GM23248 (cell line): ENCODE measurements at regions not wholly inside any gene's neighbourhood (a gene's known extent, or its start where the extent isn't known, plus 50 kb on each side); places are given as distances from the start of the nearest gene placed in this dataset.

ENCODE experiments used
- DNase-seq: peaks from one replicate; pipeline ENCODE4 v3.0.0-alpha.2; 2015
- H2AFZ ChIP-seq: fragments of 200-600 bp; sonication (generic); 2 replicates; pipeline ENCODE4 v1.6.1; 2016; ENCODE audit warnings: antibody characterized with exemption
- H3F3A ChIP-seq: fragments of 200-600 bp; sonication (generic); 2 replicates; pipeline ENCODE4 v1.6.1; 2016; ENCODE audit warnings: mild to moderate bottlenecking, antibody characterized with exemption, mixed run types; ENCODE audit not compliant: insufficient read depth
- H3K27ac ChIP-seq: fragments of 200-600 bp; sonication (generic); 2 replicates; pipeline ENCODE4 v1.5.1; 2016; ENCODE audit warnings: mild to moderate bottlenecking
- H3K27me3 ChIP-seq: fragments of 200-600 bp; sonication (generic); replicated peaks from 2 replicates; pipeline ENCODE4 v1.6.1; 2016; ENCODE audit warnings: mild to moderate bottlenecking; ENCODE audit not compliant: insufficient read depth
- H3K36me3 ChIP-seq: fragments of 200-600 bp; sonication (generic); 2 replicates; pipeline ENCODE4 v1.6.1; 2016; ENCODE audit warnings: low read depth, mild to moderate bottlenecking
- H3K4me1 ChIP-seq: fragments of 200-600 bp; sonication (generic); 2 replicates; pipeline ENCODE4 v1.6.1; 2016; ENCODE audit warnings: mild to moderate bottlenecking; ENCODE audit not compliant: insufficient read depth
- H3K4me2 ChIP-seq: fragments of 200-600 bp; sonication (generic); one replicate; pipeline ENCODE4 v1.6.1; 2016; ENCODE audit warnings: mild to moderate bottlenecking; ENCODE audit not compliant: unreplicated experiment
- H3K4me3 ChIP-seq: fragments of 200-600 bp; sonication (generic); 2 replicates; pipeline ENCODE4 v1.5.1; 2016; ENCODE audit warnings: mild to moderate bottlenecking
- H3K79me2 ChIP-seq: fragments of 200-600 bp; sonication (generic); 2 replicates; pipeline ENCODE4 v1.6.1; 2016; ENCODE audit warnings: mild to moderate bottlenecking; ENCODE audit not compliant: insufficient read depth
- H3K9ac ChIP-seq: fragments of 200-600 bp; sonication (generic); 2 replicates; pipeline ENCODE4 v1.6.1; 2016; ENCODE audit warnings: mild to moderate bottlenecking
- H3K9me2 ChIP-seq: fragments of 200-600 bp; sonication (generic); 2 replicates; pipeline ENCODE4 v1.6.1; 2016; ENCODE audit warnings: mixed run types, mild to moderate bottlenecking, moderate library complexity; ENCODE audit not compliant: insufficient read depth
- H3K9me3 ChIP-seq: fragments of 200-600 bp; sonication (generic); one replicate; pipeline ENCODE4 v1.6.1; 2017; ENCODE audit warnings: low read depth
- H4K20me1 ChIP-seq: fragments of 200-600 bp; sonication (generic); 2 replicates; pipeline ENCODE4 v1.6.0; 2016; ENCODE audit not compliant: insufficient read depth
- EZH2 ChIP-seq: fragments of 200-600 bp; sonication (generic); IDR thresholded peaks from 2 replicates; pipeline ENCODE4 v1.6.1; 2018; ENCODE audit warnings: antibody characterized with exemption, mild to moderate bottlenecking; ENCODE audit not compliant: insufficient read depth, poor library complexity, severe bottlenecking
- EZH2phosphoT487 ChIP-seq: fragments of 200-600 bp; sonication (generic); IDR thresholded peaks from 2 replicates; pipeline ENCODE4 v1.6.1; 2018; ENCODE audit warnings: antibody characterized with exemption, moderate library complexity, mild to moderate bottlenecking, low read depth; ENCODE audit not compliant: insufficient read depth
- WGBS, 2 experiments: methylation state at CpG; one replicate each; pipeline ENCODE4 v1.1.6; 2015 to 2017; ENCODE audit warnings: low lambda C conversion rate in 2 of 2, low coverage in 1 of 2; ENCODE audit errors: missing lambda C conversion rate in 2 of 2; 5-methylcytosine and 5-hydroxymethylcytosine counted together
- in situ Hi-C: fragments of 300-500 bp; cut with MboI; formaldehyde crosslinking; loops from 2 replicates; pipeline ENCODE4 v1.15.0; 2020

DNA sequence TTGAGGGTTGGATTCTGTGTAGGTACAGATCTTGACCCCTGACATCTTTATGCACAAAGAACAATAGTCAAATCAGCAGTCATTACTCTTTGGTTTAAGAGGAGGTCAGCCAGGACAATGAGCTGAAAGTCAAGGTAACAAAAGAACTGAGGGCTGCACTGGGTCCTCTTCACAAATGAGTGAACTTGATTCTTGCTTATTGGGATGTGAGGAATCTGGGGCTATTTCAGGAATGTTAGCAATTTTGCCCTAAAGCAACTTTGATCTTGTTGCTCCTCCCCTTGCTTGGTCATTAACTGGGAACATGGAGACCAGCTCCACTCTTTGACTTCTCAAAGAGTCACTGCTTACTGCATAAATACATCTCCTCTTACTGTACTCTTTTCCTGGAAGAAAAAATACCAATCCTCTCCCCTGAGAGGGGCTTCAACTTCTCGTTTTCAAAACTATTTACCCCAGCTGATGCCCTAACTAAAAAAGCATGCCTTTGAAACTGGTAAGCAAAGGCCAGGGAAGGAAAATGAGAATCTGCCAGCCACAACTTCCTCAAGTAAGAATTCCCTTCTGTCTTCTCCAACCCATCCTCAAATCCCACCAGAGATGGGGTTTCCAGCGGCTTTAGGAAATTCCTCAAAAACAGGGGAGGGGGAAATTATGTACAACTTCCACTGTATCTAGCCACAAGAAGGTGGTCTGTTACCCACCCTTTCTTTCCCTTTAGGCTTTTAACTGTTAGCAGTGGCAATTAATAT lies 368.3 kb downstream of the ENC1 start:
- Histone ChIP-seq H3K9me3 (no peaks in the 10 kb centered on the region), H3K9ac (no peak overlapping the region), H3K27me3 (no peaks in the 10 kb centered on the region), H3K27ac (peak overlapping the region; percentile 29), H3K4me1 (peaks cover 34% of the 10 kb centered on the region), H3K4me2 (peak overlapping the region; percentile 61), H4K20me1 (no peaks in the 10 kb centered on the region), H2AFZ (peak overlapping the region; percentile 63), H3K36me3 (no peaks in the 10 kb centered on the region), H3F3A (peaks cover 28% of the 10 kb centered on the region), H3K9me2 (no peaks in the 10 kb centered on the region), H3K79me2 (no peaks in the 10 kb centered on the region), H3K4me3 (no peak overlapping the region)
- DNase-seq: peak; percentile 61
- in situ Hi-C loops: no loop called here
- 48 to 50% methylated on average over 2 of the region's 2 CpGs for WGBS, 2 experiments
- TF ChIP-seq EZH2phosphoT487 (no peak), EZH2 (no peak)

DNA sequence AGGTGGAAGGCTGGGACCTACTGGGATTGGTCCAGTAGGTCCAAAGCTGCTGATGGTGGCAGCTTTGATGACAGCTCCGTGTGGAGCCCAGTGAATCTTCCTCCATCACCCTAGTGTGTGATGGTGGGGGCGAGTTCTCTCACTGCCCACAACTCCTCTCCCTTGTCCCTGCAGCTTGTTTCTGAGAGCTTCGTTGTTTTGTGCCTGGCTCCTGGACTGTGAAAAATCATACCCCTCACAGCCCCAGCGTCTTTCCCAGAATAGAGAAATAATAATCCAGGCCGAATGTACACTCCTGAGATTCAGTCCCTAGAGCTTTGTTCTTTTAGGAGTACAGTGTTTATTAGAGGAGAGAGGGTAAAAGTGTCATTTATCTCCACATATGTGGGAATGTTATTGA lies 372.2 kb downstream of the ENC1 start:
- Histone ChIP-seq H3K9ac (no peak overlapping the region), H4K20me1 (no peaks in the 10 kb centered on the region), H3K9me2 (no peaks in the 10 kb centered on the region), H3K4me2 (no peak overlapping the region), H3K9me3 (no peaks in the 10 kb centered on the region), H3K36me3 (no peaks in the 10 kb centered on the region), H3K4me3 (no peak overlapping the region), H3F3A (peaks cover 12% of the 10 kb centered on the region; the same call in 1 of the 2 replicates), H3K27me3 (no peaks in the 10 kb centered on the region), H3K4me1 (peaks cover 17% of the 10 kb centered on the region), H3K79me2 (no peaks in the 10 kb centered on the region), H2AFZ (no peak overlapping the region), H3K27ac (no peak overlapping the region)
- in situ Hi-C loops: no loop called here
- WGBS, 2 experiments: 85 to 90% methylated on average over 5 of the region's 5 CpGs
- TF ChIP-seq EZH2phosphoT487: no peak
- TF ChIP-seq EZH2: no peak
- no peak for DNase-seq

DNA sequence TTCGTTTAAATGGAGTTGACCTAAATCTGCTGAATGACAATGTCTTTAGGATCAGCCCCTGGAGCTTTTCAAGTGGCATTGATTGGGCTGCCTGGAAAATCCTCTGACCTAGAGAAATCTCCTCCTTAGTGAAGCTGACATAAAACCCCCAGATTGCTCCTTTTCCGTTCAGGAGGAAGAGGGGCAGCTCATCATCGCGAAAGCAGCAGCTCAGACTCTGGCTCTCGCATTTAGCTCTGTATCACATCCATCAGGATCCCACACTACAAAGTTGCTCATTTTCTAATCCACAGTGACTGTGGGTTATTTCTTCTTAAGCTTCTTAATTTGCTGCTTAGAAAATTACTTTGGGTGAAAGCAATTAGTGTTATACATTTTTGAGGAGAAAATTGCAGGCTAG lies 373.7 kb downstream of the ENC1 start:
- Histone ChIP-seq H2AFZ (no peak overlapping the region), H3F3A (peaks cover 1% of the 10 kb centered on the region; the same call in 1 of the 2 replicates), H4K20me1 (no peaks in the 10 kb centered on the region), H3K36me3 (no peaks in the 10 kb centered on the region), H3K27me3 (no peaks in the 10 kb centered on the region), H3K9ac (no peak overlapping the region), H3K9me3 (no peaks in the 10 kb centered on the region), H3K4me2 (no peak overlapping the region), H3K4me1 (peaks cover 4% of the 10 kb centered on the region), H3K27ac (no peak overlapping the region), H3K4me3 (no peak overlapping the region), H3K9me2 (no peaks in the 10 kb centered on the region), H3K79me2 (no peaks in the 10 kb centered on the region)
- in situ Hi-C loops: no loop called here
- DNase-seq: no peak
- no peak for TF ChIP-seq EZH2
- no peak for TF ChIP-seq EZH2phosphoT487
- WGBS, 2 experiments: 96 to 98% methylated on average over 5 of the region's 5 CpGs

DNA sequence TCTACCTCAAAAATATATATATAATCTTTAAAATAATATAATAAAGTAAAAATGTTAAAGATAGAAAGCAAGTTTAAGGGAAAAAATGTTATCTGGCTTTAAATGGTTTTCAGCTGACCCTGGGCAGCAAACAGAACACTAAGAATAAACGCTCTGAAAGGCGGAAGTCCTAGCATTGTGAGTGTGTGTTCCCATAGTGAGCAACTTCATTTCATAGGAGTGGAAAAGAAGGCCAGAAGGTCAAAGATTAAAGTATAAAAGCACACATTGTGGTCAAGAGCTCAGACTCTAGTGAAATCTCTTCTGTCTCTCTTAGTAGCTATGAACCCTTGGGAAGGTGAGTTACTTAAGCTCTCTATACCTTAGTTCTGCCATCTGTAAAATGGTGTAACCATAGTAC lies 374.4 kb downstream of the ENC1 start:
- Histone ChIP-seq H3K79me2 (no peaks in the 10 kb centered on the region), H3K4me3 (no peak overlapping the region), H3K9ac (no peak overlapping the region), H3K36me3 (no peaks in the 10 kb centered on the region), H3K27ac (no peak overlapping the region), H4K20me1 (no peaks in the 10 kb centered on the region), H3K27me3 (no peaks in the 10 kb centered on the region), H3F3A (no peaks in the 10 kb centered on the region), H3K4me2 (no peak overlapping the region), H3K9me3 (no peaks in the 10 kb centered on the region), H3K4me1 (no peaks in the 10 kb centered on the region), H3K9me2 (no peaks in the 10 kb centered on the region), H2AFZ (no peak overlapping the region)
- in situ Hi-C loops: no loop called here
- DNase-seq: no peak
- TF ChIP-seq EZH2 (no peak), EZH2phosphoT487 (no peak)
- WGBS, 2 experiments: 97 to 100% methylated on average over 2 of the region's 2 CpGs
